ENCODE measurements at regions not wholly inside any gene's neighbourhood (a gene's known extent, or its start where the extent isn't known, plus 50 kb on each side); places are given as distances from the start of the nearest gene placed in this dataset.

- no peaks in the 10 kb centered on the region for H3K27me3 ChIP-seq (ENCODE audit: insufficient read depth, low read length)
- H3K9ac ChIP-seq (ENCODE audit: low read length) = no peak overlapping the region
- H3K79me2 ChIP-seq (ENCODE audit: insufficient read depth, low read length) = no peaks in the 10 kb centered on the region
- no peaks in the 10 kb centered on the region for H3K9me3 Mint-ChIP-seq (ENCODE audit: unreplicated experiment)
- no peaks in the 10 kb centered on the region for H3K27me3 Mint-ChIP-seq (ENCODE audit: low read depth, unreplicated experiment)
- no peak overlapping the region for H2AFZ ChIP-seq (ENCODE audit: low read depth, low read length)
- no peaks in the 10 kb centered on the region for H3K9me3 ChIP-seq (ENCODE audit: insufficient read depth, low read depth, low read length)
- FAIRE-seq (no peak), DNase-seq (ENCODE audit: low read depth) (no peak)
- no peak overlapping the region for H3K27ac ChIP-seq (ENCODE audit: low read depth, low read length)
- H3K36me3 ChIP-seq (ENCODE audit: insufficient read depth, low read length) = no peaks in the 10 kb centered on the region
- H3K27ac Mint-ChIP-seq (ENCODE audit: unreplicated experiment) = no peak overlapping the region
- H3K4me3 Mint-ChIP-seq (ENCODE audit: unreplicated experiment) = no peak overlapping the region
- peaks cover 2% of the 10 kb centered on the region for H3K36me3 Mint-ChIP-seq (ENCODE audit: low read depth, unreplicated experiment)
- no peak overlapping the region for H3K4me2 ChIP-seq (ENCODE audit: low read length)
- no peaks in the 10 kb centered on the region for H3K4me1 Mint-ChIP-seq (ENCODE audit: low read depth, unreplicated experiment)
- no peaks in the 10 kb centered on the region for H4K20me1 ChIP-seq (ENCODE audit: insufficient read depth, low read length)
- no peaks in the 10 kb centered on the region for H3K4me1 ChIP-seq (ENCODE audit: insufficient read depth, low read length)
- no peak overlapping the region for H3K4me3 ChIP-seq (ENCODE audit: insufficient read depth, low read depth, low read length)
- TF ChIP-seq EZH2 (IDR thresholded peaks at IDR 0.05; ENCODE audit: insufficient read depth, low read length) (no peak), CTCF (IDR thresholded peaks at IDR 0.05; ENCODE audit: insufficient read depth, low read depth, low read length) (no peak)
Observed at GRCh38 chr13:107678075-107678689, 537.2 kb downstream of the LIG4 start.

GRCh38 chr13:107675847-107676550 is 539.3 kb downstream of the LIG4 start:
- H3K27me3 ChIP-seq (ENCODE audit: insufficient read depth, low read length) = no peaks in the 10 kb centered on the region
- no peaks in the 10 kb centered on the region for H3K9me3 ChIP-seq (ENCODE audit: insufficient read depth, low read depth, low read length)
- H3K4me3 ChIP-seq (ENCODE audit: insufficient read depth, low read depth, low read length) = no peak overlapping the region
- Mint-ChIP-seq H3K27ac (ENCODE audit: unreplicated experiment) (no peak overlapping the region), H3K4me1 (ENCODE audit: low read depth, unreplicated experiment) (no peaks in the 10 kb centered on the region), H3K36me3 (ENCODE audit: low read depth, unreplicated experiment) (peaks cover 2% of the 10 kb centered on the region), H3K27me3 (ENCODE audit: low read depth, unreplicated experiment) (no peaks in the 10 kb centered on the region), H3K4me3 (ENCODE audit: unreplicated experiment) (no peak overlapping the region), H3K9me3 (ENCODE audit: unreplicated experiment) (no peaks in the 10 kb centered on the region)
- no peaks in the 10 kb centered on the region for H3K4me1 ChIP-seq (ENCODE audit: insufficient read depth, low read length)
- no peaks in the 10 kb centered on the region for H3K79me2 ChIP-seq (ENCODE audit: insufficient read depth, low read length)
- FAIRE-seq (no peak), DNase-seq (ENCODE audit: low read depth) (no peak)
- no peak overlapping the region for H3K27ac ChIP-seq (ENCODE audit: low read depth, low read length)
- H4K20me1 ChIP-seq (ENCODE audit: insufficient read depth, low read length) = no peaks in the 10 kb centered on the region
- TF ChIP-seq EZH2 (IDR thresholded peaks at IDR 0.05; ENCODE audit: insufficient read depth, low read length) (no peak), CTCF (IDR thresholded peaks at IDR 0.05; ENCODE audit: insufficient read depth, low read depth, low read length) (no peak)
- H2AFZ ChIP-seq (ENCODE audit: low read depth, low read length) = no peak overlapping the region
- H3K36me3 ChIP-seq (ENCODE audit: insufficient read depth, low read length) = no peaks in the 10 kb centered on the region
- no peak overlapping the region for H3K4me2 ChIP-seq (ENCODE audit: low read length)
- no peak overlapping the region for H3K9ac ChIP-seq (ENCODE audit: low read length)

All from astrocyte (in vitro differentiated cells and primary cell).